HCT116 (cell line): ENCODE measurements at regions not wholly inside any gene's neighbourhood (a gene's known extent, or its start where the extent isn't known, plus 50 kb on each side); places are given as distances from the start of the nearest gene placed in this dataset.

Experiments used
- ATAC-seq: fragments of 200-7000 bp; cut with Tn5 transposase; 2 replicates; pipeline ENCODE4 v1.9.1; 2020; ENCODE audit warnings: mild to moderate bottlenecking, moderate library complexity
- BruUV-seq: library from RNA; stranded (reverse); fragments of 400-500 nt; replicated peaks from 2 replicates; lab custom pipeline; 2021; lab: Mats Ljungman, UMichigan
- CTCF ChIA-PET: fragments of 300-600 bp; sonication (Branson Sonifier 250); formaldehyde crosslinking; loops from one replicate; lab custom pipeline; 2021; ENCODE audit warnings: antibody characterized with exemption; lab: Charles Lee
- POLR2A ChIA-PET: fragments of 300-600, 350-600 bp; sonication (Branson Sonifier 250); formaldehyde crosslinking; loops from one replicate; lab custom pipeline; 2021; ENCODE audit warnings: antibody characterized with exemption; lab: Charles Lee
- RAD21 ChIA-PET, 2 experiments: fragments of 300-600 bp; sonication (Branson Sonifier 250); formaldehyde crosslinking; loops; one replicate each; lab custom pipeline; 2023; ENCODE audit warnings: low total read pairs in 2 of 2; ENCODE audit not compliant: uncharacterized antibody in 2 of 2, unreplicated experiment in 2 of 2, low non-redundant PET in 1 of 2; lab: Charles Lee
- DNase-seq: peaks from one replicate; pipeline ENCODE4 v3.0.0-alpha.2; 2010; ENCODE audit warnings: low read depth, low spot score
- H2AFZ ChIP-seq: fragments of 200-600 bp; shearing (Covaris generic), sonication (generic); 2 replicates; pipeline ENCODE4 v1.6.1; 2017; ENCODE audit warnings: low read depth, mixed run types, mixed read lengths, antibody characterized with exemption, low read length; ENCODE audit not compliant: poor library complexity, severe bottlenecking
- H3K27ac ChIP-seq: 2 replicates; pipeline ENCODE4 v1.5.1; 2012; ENCODE audit warnings: low read depth, low read length
- H3K27me3 ChIP-seq: fragments of 200-600 bp; sonication (generic); 2 replicates; pipeline ENCODE4 v1.6.1; 2016; ENCODE audit warnings: mixed run types, low read length, mixed read lengths; ENCODE audit not compliant: insufficient read depth
- H3K36me3 ChIP-seq, 2 experiments: fragments of 200-500 bp in 1 of 2; fragments of 200-600 bp in 1 of 2; sonication (Bioruptor generic) in 1 of 2; sonication (generic) in 1 of 2; 2 replicates each; pipeline versions ENCODE4 v1.5.1 to v1.6.1; 2014 to 2016; ENCODE audit warnings: low read length in 2 of 2, inconsistent platforms in 1 of 2, mixed read lengths in 1 of 2, mixed run types in 1 of 2; ENCODE audit not compliant: insufficient read depth in 2 of 2, control insufficient read depth in 1 of 2
- H3K4me1 ChIP-seq, 2 experiments: fragments of 200-600 bp in 1 of 2; sonication (generic) in 1 of 2; 2 replicates each; pipeline versions ENCODE4 v1.5.1 to v1.6.1; 2012 to 2017; ENCODE audit warnings: low read length in 2 of 2, inconsistent platforms in 1 of 2, mild to moderate bottlenecking in 1 of 2, mixed read lengths in 1 of 2, mixed run types in 1 of 2, moderate library complexity in 1 of 2; ENCODE audit not compliant: insufficient read depth in 2 of 2, control insufficient read depth in 1 of 2
- H3K4me2 ChIP-seq: fragments of 200-600 bp; sonication (generic); 2 replicates; pipeline ENCODE4 v1.6.1; 2017; ENCODE audit warnings: mixed run types, low read length, mixed read lengths
- H3K4me3 ChIP-seq, 2 experiments: fragments of 200-600 bp in 1 of 2; sonication (generic) in 1 of 2; replicated peaks in 1 of 2; 2 replicates each; pipeline ENCODE4 v1.5.1; 2011 to 2016; ENCODE audit warnings: low read length in 2 of 2, control low read depth in 1 of 2, low read depth in 1 of 2, mild to moderate bottlenecking in 1 of 2, mixed read lengths in 1 of 2, mixed run types in 1 of 2
- H3K79me2 ChIP-seq: fragments of 200-600 bp; sonication (generic); 2 replicates; pipeline ENCODE4 v1.6.1; 2017; ENCODE audit warnings: mild to moderate bottlenecking, mixed run types, low read length, moderate library complexity, mixed read lengths; ENCODE audit not compliant: insufficient read depth
- H3K9ac ChIP-seq: fragments of 200-600 bp; sonication (generic); 2 replicates; pipeline ENCODE4 v1.6.1; 2016; ENCODE audit warnings: low read length, mixed read lengths
- H3K9me2 ChIP-seq: fragments of 200-600 bp; sonication (generic), shearing (Covaris generic); 2 replicates; pipeline ENCODE4 v1.6.1; 2017; ENCODE audit warnings: mixed run types, mild to moderate bottlenecking, moderate library complexity; ENCODE audit not compliant: insufficient read depth
- H3K9me3 ChIP-seq, 2 experiments: fragments of 200-500 bp in 1 of 2; fragments of 200-600 bp in 1 of 2; sonication (Bioruptor generic) in 1 of 2; sonication (generic) in 1 of 2; 2 replicates each; pipeline ENCODE4 v1.6.1; 2014 to 2017; ENCODE audit warnings: low read length in 2 of 2, mixed read lengths in 2 of 2, inconsistent platforms in 1 of 2, low read depth in 1 of 2, mild to moderate bottlenecking in 1 of 2, mixed run types in 1 of 2, moderate library complexity in 1 of 2; ENCODE audit not compliant: control insufficient read depth in 1 of 2, insufficient read depth in 1 of 2
- H4K20me1 ChIP-seq: fragments of 200-600 bp; sonication (generic), shearing (Covaris generic); 2 replicates; pipeline ENCODE4 v1.6.1; 2017; ENCODE audit warnings: mixed run types, mild to moderate bottlenecking, moderate library complexity; ENCODE audit not compliant: insufficient read depth
- CBX3 ChIP-seq: IDR thresholded peaks from 2 replicates; pipeline ENCODE4 v1.6.1; 2012; ENCODE audit warnings: low read depth
- CEBPB ChIP-seq: IDR thresholded peaks from 2 replicates; pipeline ENCODE4 v1.6.1; 2012; ENCODE audit warnings: low read depth
- EGR1 ChIP-seq: IDR thresholded peaks from 2 replicates; pipeline ENCODE4 v1.6.1; 2012; ENCODE audit warnings: low read depth
- EZH2 ChIP-seq: fragments of 200-600 bp; sonication (generic); IDR thresholded peaks from 2 replicates; pipeline ENCODE4 v1.6.1; 2017; ENCODE audit warnings: antibody characterized with exemption, mixed run types
- EZH2phosphoT487 ChIP-seq: fragments of 200-600 bp; IDR thresholded peaks from 2 replicates; pipeline ENCODE4 v1.6.1; 2018; ENCODE audit warnings: antibody characterized with exemption, borderline replicate concordance
- JUND ChIP-seq: IDR thresholded peaks from 2 replicates; pipeline ENCODE4 v1.6.1; 2012
- POLR2A ChIP-seq: IDR thresholded peaks from 2 replicates; pipeline ENCODE4 v1.7.0; 2011; ENCODE audit warnings: borderline replicate concordance; ENCODE audit not compliant: insufficient read depth, insufficient read length; ENCODE audit errors: extremely low read depth
- RAD21 ChIP-seq: IDR thresholded peaks from 2 replicates; pipeline ENCODE4 v1.6.1; 2012; ENCODE audit warnings: low read depth, mild to moderate bottlenecking
- SRF ChIP-seq: IDR thresholded peaks from 2 replicates; pipeline ENCODE4 v1.6.1; 2012; ENCODE audit warnings: low read depth
- TCF7L2 ChIP-seq: IDR thresholded peaks from 2 replicates; pipeline ENCODE4 v1.7.0; 2011; ENCODE audit warnings: borderline replicate concordance, inconsistent platforms; ENCODE audit not compliant: insufficient read depth, insufficient read length; ENCODE audit errors: extremely low read depth
- YY1 ChIP-seq: IDR thresholded peaks from 2 replicates; pipeline ENCODE4 v1.6.1; 2011; ENCODE audit warnings: low read length, low read depth, moderate library complexity, mild to moderate bottlenecking; ENCODE audit not compliant: insufficient replicate concordance; ENCODE audit errors: extremely low read depth
- ZFX ChIP-seq: fragments of 450-650 bp; IDR thresholded peaks from 2 replicates; pipeline ENCODE4 v1.6.1; 2017
- intact Hi-C: fragments of 100-400 bp; cut with micrococcal nuclease; formaldehyde crosslinking; loops from 2 replicates; pipeline ENCODE4 v1.10.0; 2022
- TF ChIP-seq, protein P1 (sequence below): IDR thresholded peaks from 2 replicates; pipeline ENCODE4 v1.6.1; 2012; ENCODE audit warnings: low read depth
- TF ChIP-seq, protein P2 (sequence below): IDR thresholded peaks from 2 replicates; pipeline ENCODE4 v1.6.1; 2011; ENCODE audit warnings: mild to moderate bottlenecking, low read length, moderate library complexity; ENCODE audit not compliant: insufficient replicate concordance; ENCODE audit errors: extremely low read depth
- TF ChIP-seq, protein P3 (sequence below): IDR thresholded peaks from 2 replicates; pipeline ENCODE4 v1.6.1; 2012
- TF ChIP-seq, protein P4 (sequence below): IDR thresholded peaks from 2 replicates; pipeline ENCODE4 v1.6.1; 2012
- TF ChIP-seq, protein P5 (sequence below), 3 experiments: fragments of 200-600 bp in 1 of 3; sonication (generic) in 1 of 3; IDR thresholded peaks in 2 of 3; conservative IDR thresholded peaks in 1 of 3; 2 replicates each; pipeline ENCODE4 v1.5.1; 2012 to 2017; ENCODE audit warnings: low read depth in 2 of 3, low read length in 2 of 3, antibody characterized with exemption in 1 of 3, borderline replicate concordance in 1 of 3, control low read depth in 1 of 3, mild to moderate bottlenecking in 1 of 3, mixed read lengths in 1 of 3, mixed run types in 1 of 3, moderate library complexity in 1 of 3; ENCODE audit not compliant: insufficient read depth in 1 of 3

DNA sequence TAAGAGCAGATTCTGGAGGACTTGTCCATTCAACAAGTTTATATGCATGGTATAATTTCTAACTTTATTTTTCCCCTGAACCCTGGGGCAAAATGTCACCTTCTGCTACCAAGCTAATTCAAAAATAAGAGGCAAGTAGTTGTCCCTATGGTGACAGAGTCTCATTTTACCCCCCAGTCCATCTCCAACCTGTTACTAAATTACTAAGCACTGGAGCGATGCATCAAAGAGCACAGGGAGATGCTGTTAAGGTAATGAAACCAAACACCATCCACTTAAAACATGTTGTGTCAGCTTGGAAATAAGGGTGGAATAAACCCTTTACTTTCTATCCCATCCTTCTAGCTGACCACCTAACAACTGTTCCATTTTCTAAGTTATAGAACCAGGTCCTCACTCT, 417.4 kb upstream of the ATP11B start:
- DNase-seq (no peak), ATAC-seq (no peak)
- Histone ChIP-seq H2AFZ (no peak overlapping the region), H3K9me2 (no peaks in the 10 kb centered on the region), H3K27me3 (no peaks in the 10 kb centered on the region), H3K4me3 (no peak overlapping the region), H3K9me3 (no peaks in the 10 kb centered on the region), H3K36me3 (no peaks in the 10 kb centered on the region), H3K4me1 (peaks cover 4 to 6% of the 10 kb centered on the region in 2 experiments; a peak in 3 of 4 replicates), H3K79me2 (no peaks in the 10 kb centered on the region), H4K20me1 (no peaks in the 10 kb centered on the region), H3K9ac (no peak overlapping the region), H3K27ac (no peak overlapping the region), H3K4me2 (no peak overlapping the region)
- TF ChIP-seq, protein P1, sequence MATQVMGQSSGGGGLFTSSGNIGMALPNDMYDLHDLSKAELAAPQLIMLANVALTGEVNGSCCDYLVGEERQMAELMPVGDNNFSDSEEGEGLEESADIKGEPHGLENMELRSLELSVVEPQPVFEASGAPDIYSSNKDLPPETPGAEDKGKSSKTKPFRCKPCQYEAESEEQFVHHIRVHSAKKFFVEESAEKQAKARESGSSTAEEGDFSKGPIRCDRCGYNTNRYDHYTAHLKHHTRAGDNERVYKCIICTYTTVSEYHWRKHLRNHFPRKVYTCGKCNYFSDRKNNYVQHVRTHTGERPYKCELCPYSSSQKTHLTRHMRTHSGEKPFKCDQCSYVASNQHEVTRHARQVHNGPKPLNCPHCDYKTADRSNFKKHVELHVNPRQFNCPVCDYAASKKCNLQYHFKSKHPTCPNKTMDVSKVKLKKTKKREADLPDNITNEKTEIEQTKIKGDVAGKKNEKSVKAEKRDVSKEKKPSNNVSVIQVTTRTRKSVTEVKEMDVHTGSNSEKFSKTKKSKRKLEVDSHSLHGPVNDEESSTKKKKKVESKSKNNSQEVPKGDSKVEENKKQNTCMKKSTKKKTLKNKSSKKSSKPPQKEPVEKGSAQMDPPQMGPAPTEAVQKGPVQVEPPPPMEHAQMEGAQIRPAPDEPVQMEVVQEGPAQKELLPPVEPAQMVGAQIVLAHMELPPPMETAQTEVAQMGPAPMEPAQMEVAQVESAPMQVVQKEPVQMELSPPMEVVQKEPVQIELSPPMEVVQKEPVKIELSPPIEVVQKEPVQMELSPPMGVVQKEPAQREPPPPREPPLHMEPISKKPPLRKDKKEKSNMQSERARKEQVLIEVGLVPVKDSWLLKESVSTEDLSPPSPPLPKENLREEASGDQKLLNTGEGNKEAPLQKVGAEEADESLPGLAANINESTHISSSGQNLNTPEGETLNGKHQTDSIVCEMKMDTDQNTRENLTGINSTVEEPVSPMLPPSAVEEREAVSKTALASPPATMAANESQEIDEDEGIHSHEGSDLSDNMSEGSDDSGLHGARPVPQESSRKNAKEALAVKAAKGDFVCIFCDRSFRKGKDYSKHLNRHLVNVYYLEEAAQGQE, result no peak
- TF ChIP-seq EZH2 (no peak), JUND (no peak), EZH2phosphoT487 (no peak), CBX3 (no peak), RAD21 (no peak), SRF (no peak), ZFX (no peak), TCF7L2 (no peak), CEBPB (no peak), YY1 (no peak), EGR1 (no peak), POLR2A (no peak)
- TF ChIP-seq, protein P2, sequence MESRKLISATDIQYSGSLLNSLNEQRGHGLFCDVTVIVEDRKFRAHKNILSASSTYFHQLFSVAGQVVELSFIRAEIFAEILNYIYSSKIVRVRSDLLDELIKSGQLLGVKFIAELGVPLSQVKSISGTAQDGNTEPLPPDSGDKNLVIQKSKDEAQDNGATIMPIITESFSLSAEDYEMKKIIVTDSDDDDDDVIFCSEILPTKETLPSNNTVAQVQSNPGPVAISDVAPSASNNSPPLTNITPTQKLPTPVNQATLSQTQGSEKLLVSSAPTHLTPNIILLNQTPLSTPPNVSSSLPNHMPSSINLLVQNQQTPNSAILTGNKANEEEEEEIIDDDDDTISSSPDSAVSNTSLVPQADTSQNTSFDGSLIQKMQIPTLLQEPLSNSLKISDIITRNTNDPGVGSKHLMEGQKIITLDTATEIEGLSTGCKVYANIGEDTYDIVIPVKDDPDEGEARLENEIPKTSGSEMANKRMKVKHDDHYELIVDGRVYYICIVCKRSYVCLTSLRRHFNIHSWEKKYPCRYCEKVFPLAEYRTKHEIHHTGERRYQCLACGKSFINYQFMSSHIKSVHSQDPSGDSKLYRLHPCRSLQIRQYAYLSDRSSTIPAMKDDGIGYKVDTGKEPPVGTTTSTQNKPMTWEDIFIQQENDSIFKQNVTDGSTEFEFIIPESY, result no peak
- TF ChIP-seq, protein P3, sequence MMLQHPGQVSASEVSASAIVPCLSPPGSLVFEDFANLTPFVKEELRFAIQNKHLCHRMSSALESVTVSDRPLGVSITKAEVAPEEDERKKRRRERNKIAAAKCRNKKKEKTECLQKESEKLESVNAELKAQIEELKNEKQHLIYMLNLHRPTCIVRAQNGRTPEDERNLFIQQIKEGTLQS, result no peak
- TF ChIP-seq, protein P4, sequence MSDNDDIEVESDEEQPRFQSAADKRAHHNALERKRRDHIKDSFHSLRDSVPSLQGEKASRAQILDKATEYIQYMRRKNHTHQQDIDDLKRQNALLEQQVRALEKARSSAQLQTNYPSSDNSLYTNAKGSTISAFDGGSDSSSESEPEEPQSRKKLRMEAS, result no peak
- TF ChIP-seq, protein P5, sequence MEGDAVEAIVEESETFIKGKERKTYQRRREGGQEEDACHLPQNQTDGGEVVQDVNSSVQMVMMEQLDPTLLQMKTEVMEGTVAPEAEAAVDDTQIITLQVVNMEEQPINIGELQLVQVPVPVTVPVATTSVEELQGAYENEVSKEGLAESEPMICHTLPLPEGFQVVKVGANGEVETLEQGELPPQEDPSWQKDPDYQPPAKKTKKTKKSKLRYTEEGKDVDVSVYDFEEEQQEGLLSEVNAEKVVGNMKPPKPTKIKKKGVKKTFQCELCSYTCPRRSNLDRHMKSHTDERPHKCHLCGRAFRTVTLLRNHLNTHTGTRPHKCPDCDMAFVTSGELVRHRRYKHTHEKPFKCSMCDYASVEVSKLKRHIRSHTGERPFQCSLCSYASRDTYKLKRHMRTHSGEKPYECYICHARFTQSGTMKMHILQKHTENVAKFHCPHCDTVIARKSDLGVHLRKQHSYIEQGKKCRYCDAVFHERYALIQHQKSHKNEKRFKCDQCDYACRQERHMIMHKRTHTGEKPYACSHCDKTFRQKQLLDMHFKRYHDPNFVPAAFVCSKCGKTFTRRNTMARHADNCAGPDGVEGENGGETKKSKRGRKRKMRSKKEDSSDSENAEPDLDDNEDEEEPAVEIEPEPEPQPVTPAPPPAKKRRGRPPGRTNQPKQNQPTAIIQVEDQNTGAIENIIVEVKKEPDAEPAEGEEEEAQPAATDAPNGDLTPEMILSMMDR (IDR thresholded peaks at IDR 0.05 in 2 of 3, conservative IDR thresholded peaks at IDR 0.05 in 1 of 3; ENCODE audit: borderline replicate concordance in 1 of 3, insufficient read depth in 1 of 3, low read depth in 2 of 3, low read length in 2 of 3), result no peak
- ChIA-PET POLR2A (no interaction called here), CTCF (no interaction called here), RAD21 (no interaction called here)
- intact Hi-C loops, result no loop called here
- no TSS peak for BruUV-seq
